ENCODE measurements at regions not wholly inside any gene's neighbourhood (a gene's known extent, or its start where the extent isn't known, plus 50 kb on each side); places are given as distances from the start of the nearest gene placed in this dataset.
"Not testable (repeated sequence)": the region's sequence is repeated elsewhere in the genome, so short reads cannot be mapped to it uniquely, and the experiment has no call there.

DNA sequence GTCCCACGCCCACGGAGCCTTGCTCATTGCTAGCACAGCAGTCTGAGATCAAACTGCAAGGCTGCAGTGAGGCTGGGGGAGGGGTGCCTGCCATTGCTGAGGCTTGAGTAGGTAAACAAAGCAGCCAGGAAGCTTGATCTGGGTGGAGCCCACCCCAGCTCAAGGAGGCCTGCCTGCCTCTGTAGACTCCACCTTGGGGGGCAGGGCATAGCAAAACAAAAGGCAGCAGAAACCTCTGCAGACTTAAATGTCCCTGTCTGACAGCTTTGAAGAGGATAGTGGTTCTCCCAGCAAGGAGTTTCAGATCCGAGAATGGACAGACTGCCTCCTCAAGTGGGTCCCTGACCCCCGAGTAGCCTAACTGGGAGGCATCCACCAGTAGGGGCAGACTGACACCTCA lies 239.7 kb downstream of the DAD1 start:
- H2BK5ac ChIP-seq (ENCODE audit: low read depth, low read length); POLR2A ChIA-PET (ENCODE audit: partially characterized antibody); H3K18ac ChIP-seq (ENCODE audit: extremely low read depth, low read length); H3K27me3 ChIP-seq (replicated peaks in 1 of 4; ENCODE audit: control insufficient read depth in 3 of 4, extremely low read depth in 1 of 4, insufficient read depth in 3 of 4, low read length in 3 of 4); H3K4me3 ChIP-seq (ENCODE audit: extremely low read depth in 1 of 4, insufficient read depth in 2 of 4, low read depth in 3 of 4, low read length in 4 of 4); H3K9me3 ChIP-seq (ENCODE audit: insufficient read depth in 2 of 2, low read depth in 1 of 2, low read length in 1 of 2); H2BK15ac ChIP-seq (ENCODE audit: low read length); H3K79me1 ChIP-seq (ENCODE audit: low read depth, low read length); H3K14ac ChIP-seq (ENCODE audit: insufficient read length); H2BK12ac ChIP-seq (ENCODE audit: low read depth, low read length); H3K79me2 ChIP-seq (ENCODE audit: control insufficient read depth in 1 of 2, insufficient read depth in 2 of 2, low read length in 2 of 2); H3K23ac ChIP-seq (ENCODE audit: insufficient read length); DNase-seq (ENCODE audit: low read depth in 1 of 2, low spot score in 2 of 2); FAIRE-seq; H4K91ac ChIP-seq (replicated peaks; ENCODE audit: insufficient read length, low read length); H4K8ac ChIP-seq (ENCODE audit: extremely low read depth, insufficient read depth, low read length); H2AFZ ChIP-seq (ENCODE audit: low read length); H2BK20ac ChIP-seq (ENCODE audit: low read length); H3K36me3 ChIP-seq (ENCODE audit: control insufficient read depth in 2 of 4, insufficient read depth in 4 of 4, low read length in 3 of 4); H4K20me1 ChIP-seq (replicated peaks in 1 of 2; ENCODE audit: control insufficient read depth in 1 of 2, insufficient read depth in 2 of 2, low read length in 2 of 2); H3K4ac ChIP-seq (replicated peaks; ENCODE audit: insufficient read length, low read depth, low read length); H3K23me2 ChIP-seq (ENCODE audit: low read depth, low read length); H2BK120ac ChIP-seq (replicated peaks; ENCODE audit: low read depth, low read length); H3K4me1 ChIP-seq (replicated peaks in 1 of 4; ENCODE audit: control insufficient read depth in 3 of 4, insufficient read depth in 4 of 4, low read length in 3 of 4); H4K5ac ChIP-seq (ENCODE audit: insufficient read length, low read depth, low read length); H3K9ac ChIP-seq (replicated peaks in 1 of 4; ENCODE audit: extremely low read depth in 1 of 4, low read depth in 3 of 4, low read length in 3 of 4); H2AK5ac ChIP-seq (ENCODE audit: low read depth, low read length); H3K56ac ChIP-seq (replicated peaks; ENCODE audit: insufficient read length, low read depth, low read length); H3K27ac ChIP-seq (ENCODE audit: low read depth, low read length); H3K4me2 ChIP-seq (ENCODE audit: insufficient read depth in 1 of 2, low read depth in 2 of 2, low read length in 2 of 2): not testable (repeated sequence)
- WGBS, 2 experiments (ENCODE audit: extremely low coverage in 1 of 2, insufficient coverage in 1 of 2, insufficient read length in 1 of 2, insufficient replicate concordance in 2 of 2, low coverage in 1 of 2, low lambda C conversion rate in 2 of 2, missing lambda C conversion rate in 1 of 2), result 89% methylated on average over 4 of the region's 4 CpGs; no CpG with 5 or more reads in 1 of the 2 experiments
- CTCF ChIA-PET (ENCODE audit: partially characterized antibody), result interaction anchor here (0.6 to 2.2 kb wide), 2 partner anchors 30 to 288 kb away, joined by 3 to 7 read pairs; no protein-coding TSS in a partner anchor
